SK-N-MC (cell line): ENCODE measurements at regions not wholly inside any gene's neighbourhood (a gene's known extent, or its start where the extent isn't known, plus 50 kb on each side); places are given as distances from the start of the nearest gene placed in this dataset.
A peak's percentile ranks its signal among the peaks of the same experiment; 100 is the strongest.

Experiments
- DNase-seq: peaks from one replicate; pipeline ENCODE4 v3.0.0-alpha.2; 2011; ENCODE audit warnings: low read depth, low spot score
- H3K27ac ChIP-seq: fragments of 200-600 bp; sonication (generic); 2 replicates; pipeline ENCODE4 v1.5.1; 2016; ENCODE audit warnings: mixed run types
- H3K36me3 ChIP-seq: fragments of 200-600 bp; sonication (generic); 2 replicates; pipeline ENCODE4 v1.6.1; 2017; ENCODE audit warnings: antibody characterized with exemption, low read length, mixed read lengths; ENCODE audit not compliant: insufficient read depth
- H3K4me3 ChIP-seq: fragments of 200-600 bp; sonication (generic); 2 replicates; pipeline ENCODE4 v1.5.1; 2016
- H3K9ac ChIP-seq: fragments of 200-600 bp; sonication (generic); 2 replicates; pipeline ENCODE4 v1.8.0; 2017; ENCODE audit warnings: mixed run types, mixed read lengths; ENCODE audit not compliant: insufficient read length
- H3K9me3 ChIP-seq: fragments of 200-600 bp; sonication (generic); 2 replicates; pipeline ENCODE4 v1.6.1; 2017; ENCODE audit warnings: low read depth, mild to moderate bottlenecking, antibody characterized with exemption, low read length, moderate library complexity, mixed read lengths
- EZH2 ChIP-seq: fragments of 200-600 bp; sonication (generic); IDR thresholded peaks from one replicate; pipeline ENCODE4 v1.6.1; 2017; ENCODE audit warnings: antibody characterized with exemption
- FOXP2 ChIP-seq: optimal IDR thresholded peaks from 2 replicates; pipeline ENCODE3; 2011; ENCODE audit warnings: mild to moderate bottlenecking, moderate library complexity; ENCODE audit not compliant: insufficient read depth; ENCODE audit errors: extremely low read length, control extremely low read depth
- POLR2AphosphoS5 ChIP-seq: IDR thresholded peaks from 2 replicates; pipeline ENCODE4 v1.6.1; 2012; ENCODE audit warnings: mild to moderate bottlenecking, low read depth, low read length, borderline replicate concordance

GRCh38 chr18:78765637-78766281, 213.9 kb upstream of the SALL3 start:
- H3K9me3 ChIP-seq = no peaks in the 10 kb centered on the region
- no peak for DNase-seq
- H3K4me3 ChIP-seq = no peak overlapping the region
- H3K9ac ChIP-seq = no peak overlapping the region
- H3K27ac ChIP-seq = no peak overlapping the region
- TF ChIP-seq FOXP2 = no peak
- no peak for TF ChIP-seq POLR2AphosphoS5
- no peak for TF ChIP-seq EZH2
- no peaks in the 10 kb centered on the region for H3K36me3 ChIP-seq

DNA sequence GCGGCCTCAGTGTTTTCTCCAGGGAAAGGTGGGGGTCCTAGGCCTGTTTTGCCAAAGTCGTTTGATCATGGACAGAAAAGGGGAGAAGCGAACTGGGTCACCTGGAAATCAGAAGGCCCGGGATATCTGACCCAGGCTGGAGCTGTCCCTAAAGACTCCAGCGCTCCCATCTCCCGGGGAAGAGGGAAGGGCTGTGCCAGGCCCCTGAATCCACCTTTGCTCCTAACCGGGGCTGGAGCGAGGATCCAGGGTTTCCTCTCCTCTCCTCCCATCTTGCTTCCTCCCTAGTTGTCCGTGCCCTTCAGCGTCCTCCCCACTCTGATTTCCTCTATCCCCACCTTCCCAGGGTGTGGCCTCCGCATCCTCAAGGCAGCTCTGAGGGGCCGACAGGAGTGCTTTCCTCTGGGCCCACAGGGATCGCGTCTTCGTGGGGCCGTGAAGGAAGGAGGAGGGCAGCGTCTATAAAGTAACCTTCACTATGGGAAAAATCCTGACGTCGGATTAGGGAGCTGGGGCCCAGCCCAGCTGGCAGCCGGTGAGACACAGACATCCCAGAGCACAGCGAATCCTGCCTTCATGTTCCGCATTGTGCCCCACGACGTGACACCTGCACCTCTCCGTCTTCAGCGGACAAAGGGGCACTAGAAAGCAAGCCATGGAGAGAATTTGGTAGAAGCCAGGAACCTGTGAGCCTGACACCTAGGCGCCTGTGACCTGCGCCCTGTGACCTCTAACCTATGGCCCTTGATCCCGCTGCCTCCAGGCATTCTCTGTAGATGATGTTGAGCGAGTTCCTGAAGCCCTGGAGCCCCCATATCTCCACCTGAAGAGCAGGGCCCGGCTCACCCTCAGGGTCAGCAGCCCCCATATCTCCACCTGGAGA, 212.7 kb upstream of the SALL3 start:
- H3K9me3 ChIP-seq = no peaks in the 10 kb centered on the region
- no peak for DNase-seq
- no peak for TF ChIP-seq EZH2
- no peak overlapping the region for H3K27ac ChIP-seq
- H3K36me3 ChIP-seq = no peaks in the 10 kb centered on the region
- no peak overlapping the region for H3K9ac ChIP-seq
- H3K4me3 ChIP-seq = no peak overlapping the region

DNA sequence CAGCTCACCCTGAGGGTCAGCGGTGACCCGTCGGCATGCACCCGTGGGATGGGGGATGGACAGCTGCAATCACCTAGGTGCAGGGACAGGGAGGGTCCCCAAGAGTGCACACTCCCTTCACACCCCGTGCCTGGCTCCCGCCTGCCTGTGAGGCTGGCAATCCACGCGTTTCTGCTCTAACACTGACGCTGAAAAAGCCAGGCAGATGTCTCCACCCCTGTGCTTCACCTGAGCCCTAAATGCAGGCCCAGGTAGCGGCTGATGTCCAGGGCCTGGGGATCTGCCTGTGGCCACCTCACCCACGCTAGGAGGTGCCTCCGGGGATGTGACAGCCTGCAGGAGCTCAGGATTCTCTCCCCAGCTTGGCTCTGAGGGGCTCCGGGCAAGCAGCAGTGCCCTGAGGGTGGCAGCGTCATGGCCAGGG, 212.0 kb upstream of the SALL3 start:
- Histone ChIP-seq H3K4me3 (no peak overlapping the region), H3K9ac (no peak overlapping the region), H3K36me3 (no peaks in the 10 kb centered on the region), H3K27ac (no peak overlapping the region), H3K9me3 (no peaks in the 10 kb centered on the region)
- TF ChIP-seq FOXP2 (no peak), EZH2 (no peak), POLR2AphosphoS5 (no peak)
- no peak for DNase-seq

GRCh38 chr18:78768221-78768620, 211.4 kb upstream of the SALL3 start:
- Histone ChIP-seq H3K27ac (no peak overlapping the region), H3K4me3 (no peak overlapping the region), H3K9me3 (no peaks in the 10 kb centered on the region), H3K36me3 (no peaks in the 10 kb centered on the region), H3K9ac (no peak overlapping the region)
- no peak for TF ChIP-seq EZH2
- DNase-seq = no peak

DNA sequence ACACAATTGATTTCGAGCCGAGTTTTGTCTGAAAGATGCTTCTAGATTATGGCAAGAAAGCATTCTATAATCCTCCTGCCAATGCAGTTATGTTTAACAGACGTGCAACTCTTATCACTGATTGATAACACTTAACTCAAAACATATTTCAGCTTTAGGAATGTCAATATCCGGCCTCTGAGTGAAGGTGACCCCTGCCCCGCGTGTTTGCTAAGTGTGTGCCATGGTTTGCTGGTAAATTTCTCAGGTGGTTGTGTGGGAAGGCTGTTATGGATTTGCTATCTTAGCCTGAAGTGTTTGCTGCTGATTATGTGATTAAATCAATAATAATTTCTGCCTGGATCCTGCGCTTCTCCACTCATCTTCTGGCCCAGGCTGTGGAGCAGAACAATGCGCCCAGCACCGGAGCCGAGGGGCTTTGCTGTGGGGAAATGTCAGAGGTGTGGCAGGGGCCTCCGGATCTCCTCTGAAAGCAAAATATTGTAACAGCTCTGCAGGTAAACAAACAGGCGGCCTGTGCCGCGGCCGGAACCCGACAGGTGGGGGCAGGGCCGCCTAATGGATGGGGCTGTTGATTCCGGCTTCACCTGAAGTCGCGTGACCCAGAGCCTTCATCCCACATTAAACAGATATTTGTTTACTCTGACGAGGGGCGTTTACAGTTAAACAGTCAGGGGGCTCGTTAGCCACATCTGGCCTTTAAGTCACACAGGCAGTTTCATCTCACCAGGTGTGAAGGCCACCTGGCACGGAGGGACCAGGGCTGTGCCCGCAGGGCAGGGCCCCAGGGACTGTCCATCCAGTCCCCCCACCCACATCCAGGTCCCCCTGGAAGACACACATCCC, 210.7 kb upstream of the SALL3 start:
- TF ChIP-seq EZH2 (no peak), FOXP2 (no peak), POLR2AphosphoS5 (no peak)
- Histone ChIP-seq H3K9ac (no peak overlapping the region), H3K9me3 (no peaks in the 10 kb centered on the region), H3K36me3 (no peaks in the 10 kb centered on the region), H3K4me3 (no peak overlapping the region), H3K27ac (no peak overlapping the region)
- DNase-seq = no peak

DNA sequence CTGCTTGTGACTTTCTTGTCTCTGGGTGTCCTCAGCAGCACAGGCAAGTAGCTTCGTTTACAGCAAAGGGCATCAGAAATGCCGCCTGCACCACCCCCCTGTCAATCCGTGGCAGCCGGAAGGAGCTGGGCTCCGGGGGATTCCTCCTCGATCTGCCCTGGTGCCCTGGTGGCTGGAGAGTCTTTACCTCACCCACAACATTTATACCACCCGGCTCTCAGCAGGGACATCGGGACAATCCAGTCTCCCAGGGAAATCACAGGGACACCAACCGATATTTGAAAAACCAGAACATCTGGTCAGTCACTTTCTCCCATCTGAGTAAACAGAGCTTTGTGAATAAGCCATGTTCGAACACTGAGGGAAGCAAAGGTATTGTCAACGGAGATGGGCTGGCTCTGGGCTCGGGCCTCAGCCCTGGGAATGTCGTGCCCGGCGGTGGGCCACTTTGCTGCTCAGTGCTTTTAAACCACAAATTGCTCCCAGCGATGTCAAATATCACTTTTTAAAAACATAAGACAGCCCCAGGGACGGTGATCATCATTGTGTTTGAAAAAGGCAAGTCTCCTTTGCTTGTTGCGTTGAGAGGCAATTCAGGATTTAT, 210.0 kb upstream of the SALL3 start:
- no peaks in the 10 kb centered on the region for H3K9me3 ChIP-seq
- H3K9ac ChIP-seq = no peak overlapping the region
- DNase-seq = no peak
- no peak overlapping the region for H3K4me3 ChIP-seq
- H3K36me3 ChIP-seq = no peaks in the 10 kb centered on the region
- TF ChIP-seq POLR2AphosphoS5 (no peak), FOXP2 (no peak), EZH2 (no peak)
- no peak overlapping the region for H3K27ac ChIP-seq

DNA sequence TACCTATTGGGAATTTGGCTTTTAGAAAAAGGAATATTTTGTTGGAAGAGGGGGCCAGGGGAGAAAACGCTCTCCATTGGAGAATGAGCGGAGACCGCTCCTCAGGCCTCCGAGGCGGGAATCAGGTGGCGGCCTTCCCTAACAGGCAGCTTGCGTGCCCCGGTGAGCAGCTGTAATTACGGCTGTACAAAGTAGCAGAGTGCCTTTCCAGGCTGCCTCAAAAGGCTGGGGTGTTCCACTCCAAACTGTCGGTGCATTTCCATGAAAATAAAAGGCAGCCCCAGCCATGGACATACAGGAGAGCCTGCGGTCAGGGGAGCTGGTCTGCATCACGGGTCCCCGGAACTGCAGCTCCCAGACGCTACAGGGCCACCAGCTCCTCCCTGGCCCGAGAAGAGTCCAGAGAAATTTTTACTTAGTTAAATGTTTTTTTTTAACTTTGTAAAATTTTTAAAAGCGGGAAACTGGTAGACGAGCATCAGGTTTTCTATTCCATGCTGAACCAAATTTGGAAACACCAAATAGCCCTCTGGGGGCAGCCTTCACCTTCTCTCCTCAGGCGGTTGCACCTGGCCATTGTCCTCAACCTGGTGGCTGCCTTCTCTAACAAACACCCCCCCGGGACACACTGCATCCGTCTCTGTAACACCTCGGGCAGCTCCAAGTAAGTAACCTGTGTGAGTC, 209.3 kb upstream of the SALL3 start:
- no peak for DNase-seq
- Histone ChIP-seq H3K27ac (no peak overlapping the region), H3K4me3 (no peak overlapping the region), H3K9ac (no peak overlapping the region), H3K9me3 (no peaks in the 10 kb centered on the region), H3K36me3 (no peaks in the 10 kb centered on the region)
- TF ChIP-seq EZH2 (peak; percentile 5), POLR2AphosphoS5 (no peak)

DNA sequence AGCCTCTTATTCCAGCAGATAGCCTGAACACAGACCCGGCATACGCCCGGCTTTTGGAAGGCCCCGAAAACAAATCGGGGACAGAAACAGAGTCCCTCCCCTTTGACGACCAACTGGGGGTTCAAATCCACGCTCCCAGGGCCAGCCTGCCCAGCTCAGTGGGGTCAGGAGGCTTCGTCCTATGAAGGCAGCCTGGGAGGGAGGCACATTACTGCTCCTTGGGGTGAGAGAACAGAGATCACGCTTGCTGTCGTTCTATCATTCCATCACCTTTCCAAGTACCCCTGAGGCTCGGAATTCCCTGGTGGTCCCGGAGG, 208.8 kb upstream of the SALL3 start:
- H3K27ac ChIP-seq = no peak overlapping the region
- H3K36me3 ChIP-seq = no peaks in the 10 kb centered on the region
- H3K9ac ChIP-seq = no peak overlapping the region
- TF ChIP-seq POLR2AphosphoS5 (no peak), EZH2 (no peak), FOXP2 (no peak)
- no peak overlapping the region for H3K4me3 ChIP-seq
- H3K9me3 ChIP-seq = no peaks in the 10 kb centered on the region
- no peak for DNase-seq
